ENCODE measurements at regions not wholly inside any gene's neighbourhood (a gene's known extent, or its start where the extent isn't known, plus 50 kb on each side); places are given as distances from the start of the nearest gene placed in this dataset.

DNA sequence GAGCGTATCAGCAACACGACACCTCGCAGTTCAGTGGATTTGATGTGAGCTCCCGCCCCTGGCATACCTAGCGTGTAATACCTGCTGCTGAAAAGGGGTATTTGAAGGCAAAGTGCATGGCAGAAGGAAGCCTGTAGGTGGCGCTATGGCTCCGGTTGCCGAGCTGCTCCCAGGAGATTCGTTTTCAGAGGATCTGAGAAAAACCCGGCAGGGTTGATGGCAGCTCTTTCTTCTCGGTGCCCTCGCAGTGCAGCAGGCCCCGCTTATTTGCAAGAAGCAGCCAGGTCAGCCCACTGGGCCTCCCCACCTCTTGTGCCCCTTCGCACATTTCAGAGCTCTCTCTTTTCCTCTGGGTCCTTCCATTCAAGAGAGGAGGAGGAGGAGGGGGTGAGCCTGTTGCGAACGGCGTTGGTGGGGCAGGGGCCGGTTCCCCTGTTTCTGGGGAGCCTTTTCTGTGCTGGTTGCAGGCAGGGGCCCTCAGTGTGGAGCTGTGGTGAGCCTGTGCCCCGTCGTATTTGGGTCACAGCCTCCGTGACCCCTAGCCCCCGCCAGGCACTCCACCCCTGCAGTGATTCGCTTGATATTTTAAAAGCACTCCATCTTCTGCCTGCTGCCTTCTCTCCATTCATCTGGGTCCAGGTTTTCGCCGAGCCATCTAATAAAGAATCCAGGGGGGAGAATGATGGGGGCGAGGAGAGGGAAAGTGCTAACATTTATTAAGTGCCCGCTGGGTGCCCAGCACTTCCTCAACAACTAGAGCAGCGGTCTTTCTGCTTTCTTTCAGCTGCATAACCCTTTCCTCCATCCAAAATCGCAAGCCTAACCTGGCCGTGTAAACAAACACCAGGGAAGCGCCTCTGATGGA is 85.3 kb upstream of the SYT13 start:
- in situ Hi-C loops (cut with HindIII; ENCODE audit: extremely low pct_ligation_motif_present, low pct_unique_long_range_greater_than_20kb), result loop anchor here (5.0 kb wide), 2 partner anchors 281 to 401 kb away; no protein-coding TSS in a partner anchor
- DNase-seq (ENCODE audit: low spot score) (peak; percentile 48), ATAC-seq (peak; percentile 91), FAIRE-seq (peak; percentile 66)
- Histone ChIP-seq H3K4me2 (ENCODE audit: low read depth, low read length) (no peak overlapping the region), H3K27me3 (ENCODE audit: control insufficient read depth in 1 of 2, insufficient read depth in 2 of 2, low read length in 2 of 2) (peaks cover 0 to 38% of the 10 kb centered on the region in 2 experiments; a peak in 4 of 5 replicates), H3K4me1 (ENCODE audit: insufficient read depth, low read length) (0 out of 2 replicates have a peak, but pooled peaks cover 5% of the 10 kb centered on the region), H3K27ac (ENCODE audit: extremely low read length, insufficient read depth, low read length) (no peak overlapping the region), H3K9ac (ENCODE audit: insufficient read depth, low read depth, low read length) (no peak overlapping the region), H2AFZ (ENCODE audit: low read length) (no peak overlapping the region), H3K4me3 (replicated peaks in 1 of 3; ENCODE audit: insufficient read depth in 1 of 3, low read depth in 2 of 3, low read length in 3 of 3) (no peak overlapping the region), H3K36me3 (replicated peaks in 1 of 2; ENCODE audit: control insufficient read depth in 1 of 2, insufficient read depth in 2 of 2, low read length in 2 of 2) (no peaks in the 10 kb centered on the region), H3K79me2 (ENCODE audit: insufficient read depth, low read length) (no peaks in the 10 kb centered on the region), H3K9me3 (ENCODE audit: low read length) (no peaks in the 10 kb centered on the region), H4K20me1 (ENCODE audit: insufficient read depth, low read length) (no peaks in the 10 kb centered on the region)
- WGBS (ENCODE audit: low lambda C conversion rate), result 43% methylated on average over 15 of the region's 31 CpGs
- BruUV-seq (replicated peaks), result no TSS peak
- intact Hi-C loops (cut with micrococcal nuclease; ENCODE audit: unreplicated experiment), result loop anchor here (1.0 to 10.0 kb wide), 3 partner anchors 63 to 400 kb away; no protein-coding TSS in a partner anchor
- POLR2A ChIA-PET, result interaction anchor here (1.0 kb wide), 1 partner anchor 401 kb away, joined by 3 read pairs; no protein-coding TSS in a partner anchor
- CTCF ChIA-PET (ENCODE audit: low intra/inter-chr PET ratio, low total read pairs), result interaction anchor here (1.9 to 2.6 kb wide), 3 partner anchors 284 to 400 kb away, joined by 6 to 22 read pairs (median 19); no protein-coding TSS in a partner anchor
- TF ChIP-seq HOXA5 (CRISPR knock-in tag; IDR thresholded peaks at IDR 0.05), result no peak
- peak; percentile 92 for TF ChIP-seq STAG1 (CRISPR knock-in tag; IDR thresholded peaks at IDR 0.05)
- no peak for TF ChIP-seq SAP130 (CRISPR knock-in tag; IDR thresholded peaks at IDR 0.05; ENCODE audit: low read depth)
- peak; percentile 36; the same call in 1 of the 2 replicates for TF ChIP-seq PITX1 (CRISPR knock-in tag; IDR thresholded peaks at IDR 0.05)
- peak; percentile 86 for TF ChIP-seq RAD21 (CRISPR knock-in tag; IDR thresholded peaks at IDR 0.05)
- TF ChIP-seq NR2C2 (CRISPR knock-in tag; IDR thresholded peaks at IDR 0.05; ENCODE audit: borderline replicate concordance), result no peak
- no peak for TF ChIP-seq ZNF841 (CRISPR knock-in tag; IDR thresholded peaks at IDR 0.05; ENCODE audit: borderline replicate concordance)
- peak; percentile 47; the same call in 1 of the 2 replicates for TF ChIP-seq SALL1 (CRISPR knock-in tag; IDR thresholded peaks at IDR 0.05)
- no peak for TF ChIP-seq ZNF343 (CRISPR knock-in tag; IDR thresholded peaks at IDR 0.05)
- TF ChIP-seq, protein P1, sequence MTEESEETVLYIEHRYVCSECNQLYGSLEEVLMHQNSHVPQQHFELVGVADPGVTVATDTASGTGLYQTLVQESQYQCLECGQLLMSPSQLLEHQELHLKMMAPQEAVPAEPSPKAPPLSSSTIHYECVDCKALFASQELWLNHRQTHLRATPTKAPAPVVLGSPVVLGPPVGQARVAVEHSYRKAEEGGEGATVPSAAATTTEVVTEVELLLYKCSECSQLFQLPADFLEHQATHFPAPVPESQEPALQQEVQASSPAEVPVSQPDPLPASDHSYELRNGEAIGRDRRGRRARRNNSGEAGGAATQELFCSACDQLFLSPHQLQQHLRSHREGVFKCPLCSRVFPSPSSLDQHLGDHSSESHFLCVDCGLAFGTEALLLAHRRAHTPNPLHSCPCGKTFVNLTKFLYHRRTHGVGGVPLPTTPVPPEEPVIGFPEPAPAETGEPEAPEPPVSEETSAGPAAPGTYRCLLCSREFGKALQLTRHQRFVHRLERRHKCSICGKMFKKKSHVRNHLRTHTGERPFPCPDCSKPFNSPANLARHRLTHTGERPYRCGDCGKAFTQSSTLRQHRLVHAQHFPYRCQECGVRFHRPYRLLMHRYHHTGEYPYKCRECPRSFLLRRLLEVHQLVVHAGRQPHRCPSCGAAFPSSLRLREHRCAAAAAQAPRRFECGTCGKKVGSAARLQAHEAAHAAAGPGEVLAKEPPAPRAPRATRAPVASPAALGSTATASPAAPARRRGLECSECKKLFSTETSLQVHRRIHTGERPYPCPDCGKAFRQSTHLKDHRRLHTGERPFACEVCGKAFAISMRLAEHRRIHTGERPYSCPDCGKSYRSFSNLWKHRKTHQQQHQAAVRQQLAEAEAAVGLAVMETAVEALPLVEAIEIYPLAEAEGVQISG (CRISPR knock-in tag; IDR thresholded peaks at IDR 0.05), result no peak
- TF ChIP-seq XRCC5 (optimal IDR thresholded peaks at IDR 0.05; ENCODE audit: low read length), result peak; percentile 51
- TF ChIP-seq, protein P2, sequence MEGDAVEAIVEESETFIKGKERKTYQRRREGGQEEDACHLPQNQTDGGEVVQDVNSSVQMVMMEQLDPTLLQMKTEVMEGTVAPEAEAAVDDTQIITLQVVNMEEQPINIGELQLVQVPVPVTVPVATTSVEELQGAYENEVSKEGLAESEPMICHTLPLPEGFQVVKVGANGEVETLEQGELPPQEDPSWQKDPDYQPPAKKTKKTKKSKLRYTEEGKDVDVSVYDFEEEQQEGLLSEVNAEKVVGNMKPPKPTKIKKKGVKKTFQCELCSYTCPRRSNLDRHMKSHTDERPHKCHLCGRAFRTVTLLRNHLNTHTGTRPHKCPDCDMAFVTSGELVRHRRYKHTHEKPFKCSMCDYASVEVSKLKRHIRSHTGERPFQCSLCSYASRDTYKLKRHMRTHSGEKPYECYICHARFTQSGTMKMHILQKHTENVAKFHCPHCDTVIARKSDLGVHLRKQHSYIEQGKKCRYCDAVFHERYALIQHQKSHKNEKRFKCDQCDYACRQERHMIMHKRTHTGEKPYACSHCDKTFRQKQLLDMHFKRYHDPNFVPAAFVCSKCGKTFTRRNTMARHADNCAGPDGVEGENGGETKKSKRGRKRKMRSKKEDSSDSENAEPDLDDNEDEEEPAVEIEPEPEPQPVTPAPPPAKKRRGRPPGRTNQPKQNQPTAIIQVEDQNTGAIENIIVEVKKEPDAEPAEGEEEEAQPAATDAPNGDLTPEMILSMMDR (CRISPR knock-in tag; IDR thresholded peaks at IDR 0.05), result peak; percentile 95
- peak; percentile 36; the same call in 1 of the 2 replicates for TF ChIP-seq KDM2A (CRISPR knock-in tag; IDR thresholded peaks at IDR 0.05; ENCODE audit: borderline replicate concordance, low read depth)
- peak; percentile 31 for TF ChIP-seq TEAD3 (CRISPR knock-in tag; optimal IDR thresholded peaks at IDR 0.05; ENCODE audit: borderline replicate concordance)
- TF ChIP-seq, protein P3, sequence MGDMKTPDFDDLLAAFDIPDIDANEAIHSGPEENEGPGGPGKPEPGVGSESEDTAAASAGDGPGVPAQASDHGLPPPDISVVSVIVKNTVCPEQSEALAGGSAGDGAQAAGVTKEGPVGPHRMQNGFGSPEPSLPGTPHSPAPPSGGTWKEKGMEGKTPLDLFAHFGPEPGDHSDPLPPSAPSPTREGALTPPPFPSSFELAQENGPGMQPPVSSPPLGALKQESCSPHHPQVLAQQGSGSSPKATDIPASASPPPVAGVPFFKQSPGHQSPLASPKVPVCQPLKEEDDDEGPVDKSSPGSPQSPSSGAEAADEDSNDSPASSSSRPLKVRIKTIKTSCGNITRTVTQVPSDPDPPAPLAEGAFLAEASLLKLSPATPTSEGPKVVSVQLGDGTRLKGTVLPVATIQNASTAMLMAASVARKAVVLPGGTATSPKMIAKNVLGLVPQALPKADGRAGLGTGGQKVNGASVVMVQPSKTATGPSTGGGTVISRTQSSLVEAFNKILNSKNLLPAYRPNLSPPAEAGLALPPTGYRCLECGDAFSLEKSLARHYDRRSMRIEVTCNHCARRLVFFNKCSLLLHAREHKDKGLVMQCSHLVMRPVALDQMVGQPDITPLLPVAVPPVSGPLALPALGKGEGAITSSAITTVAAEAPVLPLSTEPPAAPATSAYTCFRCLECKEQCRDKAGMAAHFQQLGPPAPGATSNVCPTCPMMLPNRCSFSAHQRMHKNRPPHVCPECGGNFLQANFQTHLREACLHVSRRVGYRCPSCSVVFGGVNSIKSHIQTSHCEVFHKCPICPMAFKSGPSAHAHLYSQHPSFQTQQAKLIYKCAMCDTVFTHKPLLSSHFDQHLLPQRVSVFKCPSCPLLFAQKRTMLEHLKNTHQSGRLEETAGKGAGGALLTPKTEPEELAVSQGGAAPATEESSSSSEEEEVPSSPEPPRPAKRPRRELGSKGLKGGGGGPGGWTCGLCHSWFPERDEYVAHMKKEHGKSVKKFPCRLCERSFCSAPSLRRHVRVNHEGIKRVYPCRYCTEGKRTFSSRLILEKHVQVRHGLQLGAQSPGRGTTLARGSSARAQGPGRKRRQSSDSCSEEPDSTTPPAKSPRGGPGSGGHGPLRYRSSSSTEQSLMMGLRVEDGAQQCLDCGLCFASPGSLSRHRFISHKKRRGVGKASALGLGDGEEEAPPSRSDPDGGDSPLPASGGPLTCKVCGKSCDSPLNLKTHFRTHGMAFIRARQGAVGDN (CRISPR knock-in tag; IDR thresholded peaks at IDR 0.05), result peak; percentile 25; the same call in 1 of the 2 replicates
